ENCODE measurements at regions not wholly inside any gene's neighbourhood (a gene's known extent, or its start where the extent isn't known, plus 50 kb on each side); places are given as distances from the start of the nearest gene placed in this dataset.
A peak's percentile ranks its signal among the peaks of the same experiment; 100 is the strongest.

DNA sequence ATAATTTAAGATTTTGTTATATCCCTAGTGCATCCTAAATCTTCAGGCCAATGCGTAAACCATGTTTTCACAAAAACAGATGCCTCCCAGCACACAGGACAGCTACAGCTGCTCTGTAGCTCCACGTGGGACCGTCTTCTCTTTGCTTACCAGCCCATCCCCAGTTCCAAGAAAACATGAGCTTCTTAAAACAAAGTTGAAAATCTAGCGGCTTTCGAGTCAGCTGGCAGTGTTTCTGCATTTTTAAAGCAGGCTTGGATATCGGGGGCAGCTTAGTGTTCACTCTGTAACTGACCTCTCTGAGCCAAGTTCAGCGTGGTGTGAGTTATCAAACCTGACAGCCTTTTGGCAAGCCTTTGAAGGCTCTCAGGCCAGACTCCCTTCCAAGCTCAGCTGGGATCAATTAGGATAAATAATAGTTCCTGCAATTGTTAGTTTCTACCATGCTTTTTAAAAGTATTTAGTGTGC lies 881.5 kb downstream of the LTN1 start:
- no peak for DNase-seq (ENCODE audit: low spot score)
- Histone ChIP-seq H3K27ac (peak overlapping the region; percentile 11 to 67), H3K36me3 (no peaks in the 10 kb centered on the region), H3K4me3 (peak overlapping the region; percentile 52), H3K9me3 (peaks cover 4% of the 10 kb centered on the region), H3K27me3 (replicated peaks; ENCODE audit: insufficient read depth) (no peaks in the 10 kb centered on the region), H3K4me1 (ENCODE audit: control insufficient read depth in 1 of 2, low read depth in 2 of 2) (peaks cover 7 to 15% of the 10 kb centered on the region in 2 donors)
- no peak for ATAC-seq (ENCODE audit: insufficient number of reproducible peaks, low FRiP score, low read depth)
- no peak for TF ChIP-seq CTCF (IDR thresholded peaks at IDR 0.05)

GRCh38 chr21:28110716-28111115 lies 882.0 kb downstream of the LTN1 start:
- Histone ChIP-seq H3K4me3 (peak overlapping the region; percentile 52), H3K36me3 (no peaks in the 10 kb centered on the region), H3K27me3 (replicated peaks; ENCODE audit: insufficient read depth) (no peaks in the 10 kb centered on the region), H3K4me1 (ENCODE audit: control insufficient read depth in 1 of 2, low read depth in 2 of 2) (peaks cover 7 to 15% of the 10 kb centered on the region in 2 donors), H3K9me3 (peaks cover 4% of the 10 kb centered on the region), H3K27ac (peak overlapping the region; percentile 11 to 67)
- ATAC-seq (ENCODE audit: insufficient number of reproducible peaks, low FRiP score, low read depth) (no peak), DNase-seq (ENCODE audit: low spot score) (no peak)
- no peak for TF ChIP-seq CTCF (IDR thresholded peaks at IDR 0.05)

DNA sequence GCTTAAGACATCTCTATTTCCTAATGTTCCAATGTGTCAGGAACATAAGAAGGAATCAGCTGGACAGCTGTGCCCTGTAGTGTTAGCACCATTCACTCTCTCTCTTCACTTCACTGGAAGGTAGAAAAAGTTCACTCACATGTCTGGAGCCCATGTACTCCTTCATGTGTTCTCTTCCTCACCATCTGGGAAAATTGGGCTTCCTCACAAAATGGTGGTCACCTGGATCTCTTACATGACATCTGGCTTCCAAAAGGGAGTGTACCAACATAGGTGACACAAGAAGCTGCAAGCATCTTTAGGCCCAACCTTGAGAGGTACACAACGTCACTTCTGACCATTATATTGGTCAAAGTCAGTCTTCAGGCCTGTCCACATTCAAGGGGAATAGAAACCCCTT lies 882.6 kb downstream of the LTN1 start:
- Histone ChIP-seq H3K4me1 (ENCODE audit: control insufficient read depth in 1 of 2, low read depth in 2 of 2) (peaks cover 7 to 15% of the 10 kb centered on the region in 2 donors), H3K27ac (no peak overlapping the region), H3K36me3 (no peaks in the 10 kb centered on the region), H3K27me3 (replicated peaks; ENCODE audit: insufficient read depth) (no peaks in the 10 kb centered on the region), H3K4me3 (no peak overlapping the region), H3K9me3 (peaks cover 4% of the 10 kb centered on the region)
- ATAC-seq (ENCODE audit: insufficient number of reproducible peaks, low FRiP score, low read depth): no peak
- DNase-seq (ENCODE audit: low spot score): no peak
- TF ChIP-seq CTCF (IDR thresholded peaks at IDR 0.05): no peak

GRCh38 chr21:28106370-28106890 lies 886.2 kb downstream of the LTN1 start:
- DNase-seq (ENCODE audit: low spot score) (no peak), ATAC-seq (ENCODE audit: insufficient number of reproducible peaks, low FRiP score, low read depth) (no peak)
- TF ChIP-seq CTCF (IDR thresholded peaks at IDR 0.05): no peak
- Histone ChIP-seq H3K36me3 (no peaks in the 10 kb centered on the region), H3K4me3 (no peak overlapping the region), H3K27me3 (replicated peaks; ENCODE audit: insufficient read depth) (no peaks in the 10 kb centered on the region), H3K9me3 (peaks cover 4% of the 10 kb centered on the region), H3K4me1 (ENCODE audit: control insufficient read depth in 1 of 2, low read depth in 2 of 2) (peaks cover 3 to 16% of the 10 kb centered on the region in 2 donors), H3K27ac (no peak overlapping the region)

- H3K4me3 ChIP-seq: no peak overlapping the region
- no peak for ATAC-seq (ENCODE audit: insufficient number of reproducible peaks, low FRiP score, low read depth)
- H3K4me1 ChIP-seq (ENCODE audit: control insufficient read depth in 1 of 2, low read depth in 2 of 2): peaks cover 0 to 9% of the 10 kb centered on the region in 2 donors
- no peak for TF ChIP-seq CTCF (IDR thresholded peaks at IDR 0.05)
- H3K9me3 ChIP-seq: no peaks in the 10 kb centered on the region
- no peaks in the 10 kb centered on the region for H3K27me3 ChIP-seq (replicated peaks; ENCODE audit: insufficient read depth)
- no peak for DNase-seq (ENCODE audit: low spot score)
- no peaks in the 10 kb centered on the region for H3K36me3 ChIP-seq
- H3K27ac ChIP-seq: no peak overlapping the region
These were observed 888.3 kb downstream of the LTN1 start for GRCh38 chr21:28104346-28104745.

All from thoracic aorta (tissue), 2 donors.